Upper lobe of right lung (tissue), 1 donor: ENCODE measurements at regions not wholly inside any gene's neighbourhood (a gene's known extent, or its start where the extent isn't known, plus 50 kb on each side); places are given as distances from the start of the nearest gene placed in this dataset.

Source experiments
- ATAC-seq: fragments of 200-7000 bp; cut with Tn5 transposase; one replicate; pipeline ENCODE4 v1.9.1; 2020; ENCODE audit warnings: mild to moderate bottlenecking, moderate library complexity
- DNase-seq: peaks from one replicate; pipeline ENCODE4 v3.0.0-alpha.2; 2020
- H3K27ac ChIP-seq: fragments of 200-600 bp; one replicate; pipeline ENCODE4 v1.8.0; 2022
- H3K27me3 ChIP-seq: fragments of 200-600 bp; one replicate; pipeline ENCODE4 v1.8.0; 2022; ENCODE audit warnings: mild to moderate bottlenecking
- H3K36me3 ChIP-seq: fragments of 200-600 bp; one replicate; pipeline ENCODE4 v1.8.0; 2022
- H3K4me1 ChIP-seq: fragments of 200-600 bp; one replicate; pipeline ENCODE4 v1.8.0; 2022
- H3K4me3 ChIP-seq: fragments of 200-600 bp; one replicate; pipeline ENCODE4 v1.8.0; 2022; ENCODE audit warnings: mild to moderate bottlenecking
- H3K9me3 ChIP-seq: fragments of 200-600 bp; one replicate; pipeline ENCODE4 v1.8.0; 2022
- CTCF ChIP-seq: fragments of 200-600 bp; IDR thresholded peaks from one replicate; pipeline ENCODE4 v1.8.0; 2022; ENCODE audit warnings: antibody characterized with exemption
- intact Hi-C: fragments of 100-400 bp; cut with DNase I; formaldehyde crosslinking; loops from one replicate; pipeline ENCODE4 v1.11.0; 2022
- donor health status: DM: no; HTN: yes; CAD: no; lungs with severe emphysema.

GRCh38 chr1:90346757-90347156 is 351.8 kb downstream of the ZNF326 start:
- no peaks in the 10 kb centered on the region for H3K27me3 ChIP-seq
- no peak overlapping the region for H3K4me3 ChIP-seq
- no peak overlapping the region for H3K27ac ChIP-seq
- H3K4me1 ChIP-seq = no peaks in the 10 kb centered on the region
- no peak for TF ChIP-seq CTCF
- H3K36me3 ChIP-seq = no peaks in the 10 kb centered on the region
- intact Hi-C loops = no loop called here
- H3K9me3 ChIP-seq = no peaks in the 10 kb centered on the region
- ATAC-seq (no peak), DNase-seq (no peak)

GRCh38 chr1:90346349-90346748 is 351.4 kb downstream of the ZNF326 start:
- ATAC-seq (no peak), DNase-seq (no peak)
- no peaks in the 10 kb centered on the region for H3K4me1 ChIP-seq
- H3K9me3 ChIP-seq = no peaks in the 10 kb centered on the region
- no peak overlapping the region for H3K4me3 ChIP-seq
- no peaks in the 10 kb centered on the region for H3K27me3 ChIP-seq
- intact Hi-C loops = no loop called here
- no peak overlapping the region for H3K27ac ChIP-seq
- no peaks in the 10 kb centered on the region for H3K36me3 ChIP-seq
- TF ChIP-seq CTCF = no peak

- Histone ChIP-seq H3K27me3 (no peaks in the 10 kb centered on the region), H3K36me3 (no peaks in the 10 kb centered on the region), H3K4me1 (no peaks in the 10 kb centered on the region), H3K9me3 (no peaks in the 10 kb centered on the region), H3K4me3 (no peak overlapping the region), H3K27ac (no peak overlapping the region)
- DNase-seq (no peak), ATAC-seq (no peak)
- TF ChIP-seq CTCF = no peak
- intact Hi-C loops = no loop called here
Measured at GRCh38 chr1:90344963-90345730, 350.2 kb downstream of the ZNF326 start.

GRCh38 chr1:90341516-90341915 is 346.6 kb downstream of the ZNF326 start:
- Histone ChIP-seq H3K27ac (no peak overlapping the region), H3K27me3 (no peaks in the 10 kb centered on the region), H3K4me3 (no peak overlapping the region), H3K4me1 (no peaks in the 10 kb centered on the region), H3K36me3 (no peaks in the 10 kb centered on the region), H3K9me3 (no peaks in the 10 kb centered on the region)
- no peak for DNase-seq
- intact Hi-C loops = no loop called here
- no peak for ATAC-seq
- TF ChIP-seq CTCF = no peak

GRCh38 chr1:90340606-90341005 is 345.7 kb downstream of the ZNF326 start:
- no peak overlapping the region for H3K4me3 ChIP-seq
- H3K4me1 ChIP-seq = no peaks in the 10 kb centered on the region
- no peak for ATAC-seq
- DNase-seq = no peak
- no peaks in the 10 kb centered on the region for H3K9me3 ChIP-seq
- no peak overlapping the region for H3K27ac ChIP-seq
- no peaks in the 10 kb centered on the region for H3K27me3 ChIP-seq
- no peak for TF ChIP-seq CTCF
- intact Hi-C loops = no loop called here
- H3K36me3 ChIP-seq = no peaks in the 10 kb centered on the region

- Histone ChIP-seq H3K27me3 (no peaks in the 10 kb centered on the region), H3K9me3 (no peaks in the 10 kb centered on the region), H3K4me3 (no peak overlapping the region), H3K4me1 (no peaks in the 10 kb centered on the region), H3K27ac (no peak overlapping the region), H3K36me3 (no peaks in the 10 kb centered on the region)
- no peak for TF ChIP-seq CTCF
- ATAC-seq = no peak
- intact Hi-C loops = no loop called here
- no peak for DNase-seq
Measured at GRCh38 chr1:90339811-90340210, 344.9 kb downstream of the ZNF326 start.
